Suprapubic skin (tissue), 4 donors: ENCODE measurements at regions not wholly inside any gene's neighbourhood (a gene's known extent, or its start where the extent isn't known, plus 50 kb on each side); places are given as distances from the start of the nearest gene placed in this dataset.

ENCODE experiments used
- CTCF ChIP-seq, 2 donors: fragments of 200-600 bp in 1 of 2; fragments of 450-650 bp in 1 of 2; sonication (generic) in 1 of 2; IDR thresholded peaks; one replicate each; pipeline ENCODE4 v1.5.1; 2016 to 2019; ENCODE audit warnings: antibody characterized with exemption in 2 of 2, mild to moderate bottlenecking in 1 of 2, moderate library complexity in 1 of 2
- POLR2A ChIP-seq, 2 donors: fragments of 450-650 bp; IDR thresholded peaks; one replicate each; pipeline ENCODE4 v1.6.1; 2017; ENCODE audit warnings: antibody characterized with exemption in 2 of 2, mild to moderate bottlenecking in 2 of 2, moderate library complexity in 2 of 2
- POLR2AphosphoS5 ChIP-seq, 3 donors: sonication (generic); formaldehyde crosslinking; IDR thresholded peaks; one replicate each; pipeline ENCODE4 v1.6.1; 2017; ENCODE audit warnings: antibody characterized with exemption in 3 of 3

GRCh38 chr5:111582451-111582850 is 70.1 kb upstream of the STARD4 start:
- TF ChIP-seq CTCF (IDR thresholded peaks at IDR 0.05) (no peak), POLR2A (IDR thresholded peaks at IDR 0.05) (no peak), POLR2AphosphoS5 (IDR thresholded peaks at IDR 0.05) (no peak)
